PC-9 (cell line): ENCODE measurements at regions not wholly inside any gene's neighbourhood (a gene's known extent, or its start where the extent isn't known, plus 50 kb on each side); places are given as distances from the start of the nearest gene placed in this dataset.
A peak's percentile ranks its signal among the peaks of the same experiment; 100 is the strongest.

ENCODE experiments used
- BruUV-seq: library from RNA; stranded (reverse); fragments of 400-500 nt; replicated peaks from 2 replicates; lab custom pipeline; 2021; lab: Mats Ljungman, UMichigan
- CTCF ChIA-PET: fragments of 300-600 bp; sonication (Branson Sonifier 250); formaldehyde crosslinking; loops from one replicate; lab custom pipeline; 2022; ENCODE audit warnings: antibody characterized with exemption; lab: Charles Lee
- POLR2A ChIA-PET: fragments of 300-600 bp; sonication (Branson Sonifier 250); formaldehyde crosslinking; loops from one replicate; lab custom pipeline; 2022; ENCODE audit warnings: antibody characterized with exemption; ENCODE audit not compliant: unreplicated experiment; lab: Charles Lee
- DNase-seq, 2 experiments: peaks; one replicate each; pipeline versions ENCODE4 v3.0.0 to v3.0.0-alpha.2; 2015 to 2022; ENCODE audit warnings: mixed read lengths in 1 of 2
- H2AFZ ChIP-seq: fragments of 200-600 bp; sonication (generic); 2 replicates; pipeline ENCODE4 v1.8.1; 2017; ENCODE audit warnings: antibody characterized with exemption
- H3F3A ChIP-seq: fragments of 200-600 bp; sonication (generic); 2 replicates; pipeline ENCODE4 v1.8.1; 2017; ENCODE audit warnings: antibody characterized with exemption, mild to moderate bottlenecking, low read depth; ENCODE audit not compliant: insufficient read depth
- H3K27ac ChIP-seq: fragments of 200-600 bp; sonication (generic); 2 replicates; pipeline ENCODE4 v1.6.1; 2016; ENCODE audit warnings: mixed run types
- H3K27me3 ChIP-seq: fragments of 200-600 bp; sonication (generic); 2 replicates; pipeline ENCODE4 v1.6.1; 2016; ENCODE audit warnings: low read depth, mixed run types; ENCODE audit not compliant: insufficient read depth
- H3K36me3 ChIP-seq: fragments of 200-600 bp; sonication (generic); 2 replicates; pipeline ENCODE4 v1.6.1; 2016; ENCODE audit warnings: low read depth, mixed run types
- H3K4me1 ChIP-seq: fragments of 200-600 bp; sonication (generic); replicated peaks from 2 replicates; pipeline ENCODE4 v1.6.1; 2016; ENCODE audit warnings: mixed run types; ENCODE audit not compliant: insufficient read depth
- H3K4me2 ChIP-seq: fragments of 200-600 bp; sonication (generic); 2 replicates; pipeline ENCODE4 v1.6.1; 2017; ENCODE audit warnings: mixed run types
- H3K4me3 ChIP-seq: fragments of 200-600 bp; sonication (generic); 2 replicates; pipeline ENCODE4 v1.6.1; 2016; ENCODE audit warnings: mixed run types
- H3K79me2 ChIP-seq: fragments of 200-600 bp; sonication (generic); 2 replicates; pipeline ENCODE4 v1.6.1; 2017; ENCODE audit warnings: low read depth, mixed run types
- H3K9me2 ChIP-seq: fragments of 200-600 bp; sonication (generic); 2 replicates; pipeline ENCODE4 v1.8.1; 2017; ENCODE audit warnings: mild to moderate bottlenecking; ENCODE audit not compliant: insufficient read depth
- H3K9me3 ChIP-seq: fragments of 200-600 bp; sonication (generic); 2 replicates; pipeline ENCODE4 v1.8.1; 2016; ENCODE audit warnings: low read depth; ENCODE audit not compliant: insufficient read depth
- H4K20me1 ChIP-seq: fragments of 200-600 bp; sonication (generic); 2 replicates; pipeline ENCODE4 v1.8.1; 2017; ENCODE audit not compliant: insufficient read depth
- CTCF ChIP-seq: fragments of 200-600 bp; sonication (generic); conservative IDR thresholded peaks from 2 replicates; pipeline ENCODE4 v1.6.1; 2017; ENCODE audit warnings: mixed run types, antibody characterized with exemption, mild to moderate bottlenecking, moderate library complexity
- EZH2 ChIP-seq: fragments of 200-600 bp; sonication (generic); IDR thresholded peaks from 2 replicates; pipeline ENCODE4 v1.8.0; 2017; ENCODE audit warnings: antibody characterized with exemption, low read depth
- intact Hi-C: fragments of 100-400 bp; cut with micrococcal nuclease; formaldehyde crosslinking; loops from one replicate; pipeline ENCODE4 v1.10.0; 2022; ENCODE audit not compliant: unreplicated experiment

GRCh38 chr12:67082221-67082620 lies 186.9 kb upstream of the CAND1 start:
- H3K36me3 ChIP-seq, result no peaks in the 10 kb centered on the region
- peaks cover 14% of the 10 kb centered on the region; the same call in 1 of the 2 replicates for H3F3A ChIP-seq
- H2AFZ ChIP-seq, result no peak overlapping the region
- ChIA-PET POLR2A (no interaction called here), CTCF (interaction anchor here (0.6 kb wide), 1 partner anchor 37 kb away, joined by 5 read pairs; no protein-coding TSS in a partner anchor)
- no peak for DNase-seq
- H3K9me3 ChIP-seq, result no peaks in the 10 kb centered on the region; the same call in 1 of the 2 replicates
- BruUV-seq, result no TSS peak
- H4K20me1 ChIP-seq, result no peaks in the 10 kb centered on the region
- intact Hi-C loops, result no loop called here
- no peak overlapping the region for H3K27ac ChIP-seq
- peaks cover 26% of the 10 kb centered on the region for H3K4me1 ChIP-seq
- no peaks in the 10 kb centered on the region for H3K79me2 ChIP-seq
- no peak overlapping the region for H3K4me2 ChIP-seq
- no peaks in the 10 kb centered on the region for H3K9me2 ChIP-seq
- TF ChIP-seq CTCF (no peak), EZH2 (no peak)
- H3K27me3 ChIP-seq, result no peaks in the 10 kb centered on the region
- H3K4me3 ChIP-seq, result no peak overlapping the region

GRCh38 chr12:67085699-67086098 lies 183.5 kb upstream of the CAND1 start:
- DNase-seq, result peak in 1 of 2 experiments; percentile 69
- ChIA-PET POLR2A (interaction anchor here (0.5 to 0.7 kb wide), 2 partner anchors 9 to 76 kb away, joined by 4 read pairs; no protein-coding TSS in a partner anchor), CTCF (no interaction called here)
- no peak overlapping the region for H2AFZ ChIP-seq
- intact Hi-C loops, result no loop called here
- H3K4me1 ChIP-seq, result peaks cover 15% of the 10 kb centered on the region
- peak overlapping the region; percentile 1; the same call in 1 of the 2 replicates for H3K4me2 ChIP-seq
- no peaks in the 10 kb centered on the region for H4K20me1 ChIP-seq
- H3K4me3 ChIP-seq, result no peak overlapping the region
- TF ChIP-seq CTCF, result no peak
- no peak for TF ChIP-seq EZH2
- H3K9me2 ChIP-seq, result no peaks in the 10 kb centered on the region
- H3K27ac ChIP-seq, result no peak overlapping the region
- no TSS peak for BruUV-seq
- H3K79me2 ChIP-seq, result no peaks in the 10 kb centered on the region
- H3K36me3 ChIP-seq, result no peaks in the 10 kb centered on the region
- no peaks in the 10 kb centered on the region for H3K9me3 ChIP-seq
- H3K27me3 ChIP-seq, result no peaks in the 10 kb centered on the region
- 0 out of 2 replicates have a peak, but pooled peaks cover 8% of the 10 kb centered on the region for H3F3A ChIP-seq

- no peaks in the 10 kb centered on the region for H3K27me3 ChIP-seq
- POLR2A ChIA-PET, result interaction anchor here (0.5 to 0.7 kb wide), 2 partner anchors 9 to 75 kb away, joined by 4 read pairs; no protein-coding TSS in a partner anchor
Observed at GRCh38 chr12:67086116-67086515, 183.0 kb upstream of the CAND1 start.

More at GRCh38 chr12:67086116-67086515, 183.0 kb upstream of the CAND1 start:
- TF ChIP-seq EZH2, result no peak
- TF ChIP-seq CTCF, result no peak
- BruUV-seq, result no TSS peak
- Histone ChIP-seq H3K36me3 (no peaks in the 10 kb centered on the region), H2AFZ (no peak overlapping the region), H3F3A (0 out of 2 replicates have a peak, but pooled peaks cover 8% of the 10 kb centered on the region), H4K20me1 (no peaks in the 10 kb centered on the region), H3K4me3 (no peak overlapping the region), H3K4me2 (peak overlapping the region; percentile 1; the same call in 1 of the 2 replicates), H3K4me1 (peaks cover 15% of the 10 kb centered on the region), H3K9me2 (no peaks in the 10 kb centered on the region), H3K79me2 (no peaks in the 10 kb centered on the region), H3K27ac (no peak overlapping the region), H3K9me3 (no peaks in the 10 kb centered on the region)
- no peak for DNase-seq
- CTCF ChIA-PET, result no interaction called here
- intact Hi-C loops, result no loop called here
